GM18858 (cell line): ENCODE measurements at regions not wholly inside any gene's neighbourhood (a gene's known extent, or its start where the extent isn't known, plus 50 kb on each side); places are given as distances from the start of the nearest gene placed in this dataset.
"Not testable (repeated sequence)": the region's sequence is repeated elsewhere in the genome, so short reads cannot be mapped to it uniquely, and the experiment has no call there.

Experiments used
- ATAC-seq: cut with Tn5 transposase; IDR thresholded peaks from one replicate; pipeline ENCODE4 v1.9.1; 2021; ENCODE audit not compliant: unreplicated experiment

- ATAC-seq = no peak
Measured at GRCh38 chr7:49099587-49100326, 175.4 kb downstream of the CDC14C start.

- ATAC-seq = not testable (repeated sequence)
Measured at GRCh38 chr7:49100908-49101740, 176.8 kb downstream of the CDC14C start.

GRCh38 chr7:49102411-49102810 lies 178.1 kb downstream of the CDC14C start:
- ATAC-seq = no peak

- no peak for ATAC-seq
Measured at GRCh38 chr7:49111706-49112105, 187.4 kb downstream of the CDC14C start.

- ATAC-seq = no peak
Measured at GRCh38 chr7:49112222-49112621, 187.9 kb downstream of the CDC14C start.

GRCh38 chr7:49112647-49113046 lies 188.3 kb downstream of the CDC14C start:
- ATAC-seq = no peak

GRCh38 chr7:49119706-49120105 lies 195.4 kb downstream of the CDC14C start:
- no peak for ATAC-seq

- no peak for ATAC-seq
Measured at GRCh38 chr7:49125246-49125645, 200.9 kb downstream of the CDC14C start.

- ATAC-seq = no peak
Measured at GRCh38 chr7:49127359-49127913, 203.1 kb downstream of the CDC14C start.

GRCh38 chr7:49137978-49138377 lies 213.6 kb downstream of the CDC14C start:
- ATAC-seq = no peak

- no peak for ATAC-seq
Measured at GRCh38 chr7:49150486-49150885, 226.1 kb downstream of the CDC14C start.

- ATAC-seq = no peak
Measured at GRCh38 chr7:49151146-49151545, 226.8 kb downstream of the CDC14C start.

- no peak for ATAC-seq
Measured at GRCh38 chr7:49158321-49158720, 234.0 kb downstream of the CDC14C start.

GRCh38 chr7:49159536-49159935 lies 235.2 kb downstream of the CDC14C start:
- ATAC-seq = no peak

GRCh38 chr7:49166441-49166840 lies 242.1 kb downstream of the CDC14C start:
- ATAC-seq = no peak

GRCh38 chr7:49172639-49173038 lies 248.3 kb downstream of the CDC14C start:
- no peak for ATAC-seq

GRCh38 chr7:49174396-49174795 lies 250.0 kb downstream of the CDC14C start:
- ATAC-seq = no peak

- ATAC-seq = no peak
Measured at GRCh38 chr7:49187543-49188268, 263.4 kb downstream of the CDC14C start.

GRCh38 chr7:49228426-49229098 lies 304.2 kb downstream of the CDC14C start:
- ATAC-seq = no peak

- ATAC-seq = no peak
Measured at GRCh38 chr7:49229246-49229645, 304.9 kb downstream of the CDC14C start.

- ATAC-seq = no peak
Measured at GRCh38 chr7:49243521-49243920, 319.2 kb downstream of the CDC14C start.
